ENCODE measurements at regions not wholly inside any gene's neighbourhood (a gene's known extent, or its start where the extent isn't known, plus 50 kb on each side); places are given as distances from the start of the nearest gene placed in this dataset.

DNA sequence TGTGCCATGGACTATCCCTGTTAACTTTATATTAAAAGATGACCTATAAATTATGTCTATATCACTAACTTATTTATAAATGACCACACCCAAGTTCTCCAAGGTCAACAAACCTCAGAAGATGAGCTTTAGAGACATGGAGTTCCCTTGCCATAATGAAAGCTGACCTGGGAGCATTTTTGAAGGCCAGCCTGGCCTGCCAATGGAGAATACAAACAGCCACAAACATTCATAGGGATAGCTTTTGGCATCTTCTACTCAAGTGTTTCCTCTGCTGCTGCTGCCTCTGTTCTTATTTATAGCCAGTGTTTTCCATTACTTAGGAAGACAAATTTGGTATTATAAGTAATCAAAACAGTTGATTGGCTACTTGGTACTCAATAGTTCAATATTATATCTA lies 117.3 kb upstream of the ADAMTS19 start:
- DNase-seq = no peak

DNA sequence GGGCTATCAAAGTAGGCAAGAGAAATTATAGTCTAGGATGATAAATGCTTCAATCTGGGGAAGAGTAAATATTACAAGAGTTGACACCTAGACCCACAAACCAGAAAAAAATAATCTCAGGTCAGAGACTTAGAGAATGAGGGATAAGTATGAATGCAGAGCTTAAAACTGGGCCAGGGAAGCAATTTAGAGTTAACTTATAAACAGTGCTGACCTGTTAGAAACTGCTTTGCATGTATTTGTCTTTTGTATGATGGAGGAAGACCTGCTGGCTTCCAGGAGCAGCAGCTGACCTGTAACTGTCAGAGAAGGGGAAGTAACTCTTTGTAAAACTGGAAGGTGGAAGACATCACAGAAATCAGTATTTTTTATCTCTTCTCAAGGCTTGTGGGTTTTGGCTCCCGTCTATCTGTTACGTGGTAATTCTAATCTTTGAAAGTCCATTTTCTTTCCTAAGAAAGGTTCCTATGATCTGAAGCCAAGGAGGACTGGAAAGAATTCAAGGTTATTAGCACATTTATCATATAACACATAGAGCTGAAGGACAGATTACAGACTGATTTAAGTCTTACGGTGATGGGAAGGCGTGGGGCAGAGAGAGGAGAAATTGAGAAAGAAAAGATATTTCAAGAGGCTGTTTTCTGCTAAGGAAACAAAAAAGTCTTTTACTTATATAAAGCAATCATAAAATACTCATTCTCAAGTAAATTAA lies 114.7 kb upstream of the ADAMTS19 start:
- DNase-seq = no peak

DNA sequence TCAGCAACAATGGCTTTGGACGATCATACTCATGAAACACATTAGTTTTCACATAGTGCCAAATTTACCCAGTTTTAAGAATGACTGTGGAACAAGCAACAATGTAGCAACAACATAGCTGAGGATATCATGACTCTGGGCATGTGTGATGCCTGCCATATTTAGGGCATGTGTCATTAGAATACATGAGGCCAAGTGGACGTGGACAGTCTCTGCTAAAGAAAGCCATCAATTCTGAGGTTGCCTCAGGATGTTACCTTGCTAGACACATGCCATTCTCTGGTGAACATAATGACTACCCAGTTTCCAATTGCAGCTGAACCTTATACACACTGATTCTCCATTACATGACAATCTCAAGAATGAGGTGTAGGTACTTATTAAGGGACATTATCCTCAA lies 103.3 kb upstream of the ADAMTS19 start:
- no peak for DNase-seq

DNA sequence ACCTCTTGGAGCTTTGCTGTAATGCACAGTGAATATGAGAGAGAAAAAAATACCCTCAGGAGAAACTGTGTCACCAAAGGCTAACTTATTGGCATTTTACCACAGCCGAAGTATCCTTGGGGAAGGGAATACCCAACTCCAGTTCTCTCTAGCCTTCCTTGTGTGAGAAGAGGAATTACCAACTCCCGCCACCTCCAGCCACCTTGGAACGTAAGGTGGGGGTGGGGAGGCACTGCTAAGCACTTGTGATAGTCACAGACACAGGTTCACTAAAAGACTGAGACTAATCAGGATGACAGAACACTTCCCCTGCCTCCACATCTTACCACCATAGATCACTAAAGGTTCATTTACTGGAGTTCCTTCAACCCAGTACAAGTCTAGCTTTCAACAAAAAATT lies 102.0 kb upstream of the ADAMTS19 start:
- no peak for DNase-seq

DNA sequence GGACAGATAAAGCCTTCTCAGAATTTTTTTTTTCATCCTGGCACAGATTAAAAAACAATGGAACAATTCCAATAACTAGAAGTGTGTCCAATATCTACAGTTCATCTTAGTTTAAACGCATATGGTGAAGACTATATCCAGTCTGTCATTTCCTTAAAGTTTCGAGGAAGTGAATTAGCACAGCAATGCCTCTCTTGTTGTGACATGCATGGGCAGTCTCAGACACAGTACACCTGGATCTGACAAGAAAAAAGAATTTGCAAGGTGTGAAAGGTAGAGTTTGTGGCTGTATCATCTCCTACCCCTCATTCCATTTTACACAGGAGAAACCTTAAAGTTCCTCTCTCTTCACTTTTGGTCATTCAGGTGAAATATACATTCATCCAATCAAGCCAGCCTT lies 100.6 kb upstream of the ADAMTS19 start:
- DNase-seq = no peak

DNA sequence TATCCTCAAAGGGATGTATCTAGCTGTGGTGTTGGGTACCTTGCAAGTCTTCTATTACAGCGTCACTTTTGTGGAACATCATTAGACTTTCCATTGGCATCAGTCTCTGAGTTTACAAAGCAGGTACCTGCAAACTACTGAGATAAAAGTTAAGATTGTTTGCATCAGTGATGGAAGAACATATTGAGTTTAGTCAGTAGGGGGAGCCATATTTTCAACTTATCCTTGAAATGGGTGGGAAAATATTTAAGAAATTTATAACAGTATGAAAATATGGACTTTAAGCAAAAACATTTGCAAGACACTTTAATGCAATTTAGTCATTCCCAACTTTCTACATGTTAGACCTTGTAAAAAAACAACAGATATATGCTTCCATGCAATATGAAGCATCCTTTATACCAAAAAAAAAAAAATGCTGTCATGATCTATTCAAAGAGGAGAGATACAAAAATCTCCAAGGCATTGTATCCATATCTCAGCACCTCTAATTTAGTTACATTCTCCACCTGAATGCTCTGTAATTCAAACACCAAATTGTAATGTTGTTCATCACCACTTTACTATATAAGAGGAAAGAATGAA lies 98.6 kb upstream of the ADAMTS19 start:
- peak; percentile 4 for DNase-seq

DNA sequence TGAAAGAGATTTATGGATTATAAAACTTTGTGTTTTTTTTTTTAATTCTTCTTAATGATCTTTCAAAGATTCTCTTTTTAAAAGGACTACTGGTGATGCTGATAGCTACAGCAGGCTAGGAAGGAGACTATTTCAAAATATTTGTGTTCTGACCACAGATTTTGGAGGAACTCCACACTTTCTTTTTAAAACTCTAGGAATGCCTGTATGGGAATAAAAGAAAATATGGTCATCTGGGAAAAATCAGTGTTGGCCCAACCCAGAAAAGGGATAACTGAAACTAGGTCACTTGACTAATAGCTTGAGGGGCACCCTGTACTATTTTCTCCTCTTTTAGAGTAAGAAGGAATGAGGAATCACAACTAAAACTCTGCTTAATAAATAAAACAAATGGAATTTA lies 97.6 kb upstream of the ADAMTS19 start:
- no peak for DNase-seq

DNA sequence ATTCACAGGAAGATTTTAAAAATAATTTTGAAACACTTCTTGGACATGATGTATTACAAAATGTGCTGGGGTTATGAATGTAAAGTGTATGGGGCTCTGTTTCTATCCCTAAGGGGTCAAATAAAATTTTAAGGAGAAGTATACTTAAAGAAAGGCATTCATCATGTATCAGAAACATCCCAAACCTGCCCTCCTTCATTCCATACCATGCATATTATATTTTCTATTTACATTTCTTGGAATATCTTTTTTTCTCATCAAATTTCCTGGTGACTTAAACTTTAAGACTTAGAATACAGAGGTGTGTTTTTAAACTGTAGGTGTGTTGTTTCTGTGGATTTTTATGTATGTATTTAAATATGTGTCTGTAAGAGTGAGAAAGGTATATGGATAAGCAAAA lies 96.1 kb upstream of the ADAMTS19 start:
- DNase-seq = no peak

DNA sequence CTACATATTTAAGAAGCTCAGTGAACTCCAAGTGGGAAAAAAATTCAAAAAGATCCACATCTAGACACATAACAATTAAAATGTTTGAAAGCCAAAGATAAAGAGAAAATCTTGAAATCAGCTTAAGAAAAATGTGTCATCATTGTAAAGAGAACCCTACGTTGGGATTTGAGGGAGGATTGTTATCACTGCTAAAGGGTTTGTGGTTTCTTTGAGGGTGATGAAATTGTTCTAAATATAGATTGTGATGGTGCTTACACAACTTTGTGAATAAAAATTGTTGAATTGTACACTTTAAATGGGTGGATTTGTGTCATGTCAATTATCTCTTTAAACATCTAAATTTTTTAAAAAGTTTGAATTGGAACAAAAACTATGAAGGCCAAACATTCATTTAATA lies 92.2 kb upstream of the ADAMTS19 start:
- DNase-seq = no peak

DNA sequence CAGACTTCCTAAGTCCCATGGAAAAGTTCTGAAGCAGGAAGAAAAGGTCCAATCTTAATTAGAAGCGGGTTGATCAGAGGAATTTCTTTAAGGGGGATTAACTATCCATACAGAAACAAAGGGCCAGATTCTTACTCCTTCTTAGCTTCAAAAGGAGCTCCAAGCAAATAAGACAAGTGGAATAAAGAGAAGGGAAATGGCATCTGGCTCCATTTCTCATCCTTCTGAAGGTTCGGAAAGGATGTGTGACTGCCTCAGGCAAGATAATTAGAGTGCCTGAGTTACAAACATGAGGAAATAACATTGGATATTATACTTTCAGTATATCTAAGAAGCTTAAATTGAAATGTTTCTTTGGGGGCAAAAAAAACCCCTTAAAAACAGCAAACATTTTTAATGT lies 88.1 kb upstream of the ADAMTS19 start:
- DNase-seq = no peak

DNA sequence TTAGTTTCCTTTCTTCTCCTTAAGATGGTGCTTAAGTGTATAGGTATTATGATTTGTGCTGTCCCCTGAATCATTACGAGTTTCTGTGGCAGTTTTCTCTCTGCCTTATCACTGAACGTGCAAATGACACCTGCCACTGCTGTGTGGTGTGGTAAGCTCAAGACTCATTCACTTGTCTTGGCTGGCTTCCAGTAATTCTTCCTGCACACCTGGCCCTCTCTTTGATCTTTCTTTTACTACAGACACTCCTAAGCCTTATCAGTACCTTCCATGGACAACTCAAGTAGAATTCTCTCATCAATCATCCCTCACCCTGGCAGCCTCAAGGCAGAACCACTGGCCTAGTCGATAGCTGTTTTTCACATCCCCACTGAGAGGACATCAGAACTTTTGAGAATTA lies 82.6 kb upstream of the ADAMTS19 start:
- no peak for DNase-seq

DNA sequence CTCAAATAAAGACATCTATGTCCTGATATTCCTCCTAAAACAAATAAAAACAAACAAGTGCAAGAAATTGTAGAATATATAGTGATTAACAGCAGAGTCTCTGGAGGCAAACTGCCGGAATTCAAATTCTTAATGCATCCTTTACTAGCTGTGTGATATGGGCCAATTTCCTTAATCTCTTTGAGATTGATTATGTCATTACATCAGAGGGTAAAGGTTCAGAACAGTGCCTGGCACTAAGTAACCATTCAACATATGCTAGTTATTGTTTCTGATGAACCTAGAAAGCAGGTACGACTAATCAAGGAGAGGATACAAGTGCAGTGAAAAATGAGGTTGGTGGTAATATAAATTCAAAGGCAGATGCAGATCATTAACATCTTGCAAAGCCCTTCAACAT lies 81.1 kb upstream of the ADAMTS19 start:
- no peak for DNase-seq

DNA sequence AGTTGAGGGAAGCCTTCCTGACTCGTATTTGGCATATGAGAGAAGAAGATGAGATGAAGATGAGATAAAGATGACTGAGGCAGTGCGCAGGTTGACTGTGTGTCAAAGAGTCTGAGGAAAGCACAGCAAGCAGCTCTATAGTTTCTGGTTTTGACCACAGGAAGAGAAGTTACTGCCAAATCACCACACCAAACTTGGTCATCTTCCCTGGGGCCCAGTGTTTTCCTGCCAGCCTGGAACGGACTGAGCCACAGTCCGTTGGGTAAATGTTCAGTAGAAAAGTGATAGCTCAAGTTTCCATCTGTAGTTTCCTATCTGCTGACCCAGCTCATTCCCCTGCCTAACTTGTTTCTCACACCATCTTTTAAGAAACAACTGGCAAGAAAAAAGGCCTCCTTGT lies 80.7 kb upstream of the ADAMTS19 start:
- DNase-seq = no peak

DNA sequence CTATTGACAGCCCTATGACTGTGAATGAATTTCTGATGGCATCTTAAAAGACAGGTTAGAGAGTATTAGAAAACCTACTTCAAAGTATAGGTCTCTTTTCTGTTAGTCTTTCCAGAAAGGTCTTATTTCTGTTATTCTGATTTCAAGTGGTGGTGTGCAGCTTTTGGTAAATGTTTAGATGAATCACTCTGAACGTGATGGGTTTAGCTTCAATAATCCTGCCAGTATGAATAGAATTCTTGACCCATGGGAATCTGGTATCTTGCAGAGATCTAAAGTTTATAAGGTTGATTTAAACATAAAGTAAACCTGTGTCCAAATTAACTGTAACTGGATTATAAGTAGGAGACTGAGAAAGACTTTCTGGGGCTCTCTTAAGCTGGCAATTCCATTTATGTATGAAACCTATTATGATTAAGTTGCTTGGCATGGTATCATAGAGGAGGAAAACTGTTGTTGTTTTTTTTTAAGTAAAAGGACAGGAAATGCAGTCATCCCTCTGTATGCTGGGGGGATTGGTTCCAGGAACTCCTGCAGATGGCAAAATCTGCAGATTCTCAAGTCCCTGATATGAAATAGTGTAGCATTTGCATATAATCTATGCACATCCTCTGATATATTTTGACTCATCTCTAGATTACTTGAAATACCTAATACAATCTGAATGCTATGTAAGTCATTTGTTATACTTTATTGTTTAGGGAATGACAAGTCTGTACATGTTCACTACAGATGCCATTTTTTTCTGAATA lies 77.0 kb upstream of the ADAMTS19 start:
- DNase-seq = no peak

DNA sequence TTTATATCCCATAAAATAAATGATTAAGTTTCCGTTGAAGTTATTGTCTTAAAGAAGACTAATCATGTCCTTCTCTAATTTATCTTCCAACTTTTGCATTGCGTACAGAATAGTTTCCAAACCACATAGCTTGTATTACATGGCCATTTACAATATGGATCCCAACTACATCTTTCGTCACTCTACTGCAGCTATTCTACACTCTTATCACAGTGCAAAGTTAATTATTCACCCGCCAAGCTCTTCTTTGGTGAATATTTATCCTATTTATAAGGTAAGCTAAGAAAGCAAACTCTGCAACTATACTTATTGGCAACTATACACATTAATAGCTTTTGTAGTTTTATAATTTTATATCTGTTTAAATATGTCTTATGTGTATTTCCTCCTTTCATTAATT lies 75.9 kb upstream of the ADAMTS19 start:
- no peak for DNase-seq

DNA sequence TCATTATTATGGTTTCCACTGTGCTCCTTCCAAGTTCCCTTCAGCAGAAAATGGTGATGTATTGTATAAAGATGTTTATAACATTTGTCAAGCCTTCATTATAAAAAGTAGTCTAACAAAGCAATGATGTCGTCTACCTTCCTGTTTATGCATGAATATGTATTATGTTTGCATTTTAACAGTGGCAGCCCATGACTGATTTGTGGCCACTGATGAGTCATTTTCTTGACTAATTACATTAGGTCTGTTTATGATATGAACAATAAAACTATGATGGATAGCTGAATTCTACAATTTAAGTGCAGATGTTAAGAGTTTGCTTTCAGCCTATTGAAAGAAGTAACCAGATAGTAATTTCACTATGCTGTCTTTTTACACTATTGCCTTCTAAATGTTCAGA lies 75.4 kb upstream of the ADAMTS19 start:
- no peak for DNase-seq

DNA sequence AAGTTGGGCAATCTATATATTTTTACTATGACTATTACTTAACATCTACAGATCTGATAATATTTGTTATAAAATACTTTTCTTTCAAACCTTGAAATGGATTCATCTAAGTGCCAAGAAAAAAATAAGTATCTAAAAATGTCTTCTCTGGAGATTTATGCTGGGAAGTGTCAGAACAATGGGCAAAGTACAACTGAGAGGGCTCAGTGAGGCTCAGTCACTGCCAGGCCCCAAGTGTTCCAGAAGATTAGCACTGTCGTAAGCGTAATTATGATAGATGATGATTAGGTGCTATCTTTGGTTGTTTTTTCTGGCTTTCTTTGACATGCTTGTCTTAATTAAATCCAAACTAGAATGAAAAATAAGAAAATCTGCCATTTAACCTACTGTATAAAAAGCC lies 72.2 kb upstream of the ADAMTS19 start:
- no peak for DNase-seq

DNA sequence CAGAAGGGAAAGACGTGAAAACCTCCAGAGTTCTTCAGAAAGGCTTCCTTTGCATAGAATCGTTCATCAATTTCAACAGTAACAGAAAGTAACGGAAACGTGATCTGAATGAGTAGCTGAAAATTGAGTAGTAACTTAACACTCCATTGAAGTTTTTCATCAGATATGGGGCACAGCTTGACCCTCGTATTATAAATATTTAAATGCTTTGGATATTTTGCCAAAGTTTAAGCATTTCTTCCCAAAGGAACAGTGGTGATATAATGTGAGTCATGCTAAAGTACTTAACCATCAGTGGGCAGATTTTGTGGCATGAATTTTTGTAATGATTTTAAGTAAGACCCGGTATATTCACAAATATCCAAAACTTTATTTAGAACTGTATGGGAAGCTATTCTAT lies 67.4 kb upstream of the ADAMTS19 start:
- DNase-seq = no peak

DNA sequence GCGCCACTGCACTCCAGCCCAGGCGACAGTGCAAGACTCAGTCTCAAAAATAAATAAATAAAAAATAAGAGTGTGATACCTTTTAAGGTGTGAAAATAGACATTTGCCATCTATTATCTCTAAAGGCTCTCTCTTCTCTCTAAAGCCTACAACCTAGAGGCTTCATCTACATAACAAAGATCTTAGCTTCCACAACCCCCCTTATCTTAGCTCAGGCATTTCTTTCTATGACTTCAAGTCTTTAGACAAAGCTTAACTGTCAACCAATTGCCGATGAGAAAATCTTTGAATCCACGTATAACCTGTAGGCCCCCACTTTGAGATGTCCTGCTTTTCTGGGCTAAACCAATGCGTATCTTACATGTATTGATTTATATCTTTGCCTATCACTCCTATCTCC lies 64.9 kb upstream of the ADAMTS19 start:
- DNase-seq = no peak

DNA sequence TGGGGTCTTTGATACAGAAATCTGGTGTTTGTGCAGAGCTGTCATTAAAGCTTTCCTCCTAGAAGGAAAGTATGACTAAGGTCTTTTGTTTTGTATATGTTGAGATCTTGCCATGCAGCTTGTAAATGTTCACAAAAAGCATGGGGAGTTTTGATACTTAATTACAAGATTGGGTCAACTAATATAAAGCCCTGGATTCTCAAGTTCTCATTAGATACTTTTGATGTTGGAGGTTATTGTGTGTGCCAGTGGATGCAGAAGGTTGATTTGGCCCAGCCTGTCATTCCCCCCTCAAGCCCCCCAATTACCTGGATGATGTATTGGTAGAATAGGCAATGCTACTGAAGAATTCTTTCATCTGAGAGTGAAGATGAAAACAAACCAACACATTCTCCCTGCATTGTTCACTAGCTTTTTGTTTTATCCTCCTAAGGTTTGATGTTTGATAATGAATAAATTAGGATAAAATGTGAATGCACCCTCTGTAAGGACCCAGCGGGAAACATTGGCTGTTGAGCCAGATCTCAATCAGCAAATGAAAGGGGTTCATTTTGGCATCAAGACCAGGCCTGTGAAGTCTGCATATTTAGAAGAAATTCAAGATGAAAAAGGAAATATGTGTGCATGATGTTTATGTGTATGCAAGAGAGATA lies 61.9 kb upstream of the ADAMTS19 start:
- DNase-seq = no peak

DNA sequence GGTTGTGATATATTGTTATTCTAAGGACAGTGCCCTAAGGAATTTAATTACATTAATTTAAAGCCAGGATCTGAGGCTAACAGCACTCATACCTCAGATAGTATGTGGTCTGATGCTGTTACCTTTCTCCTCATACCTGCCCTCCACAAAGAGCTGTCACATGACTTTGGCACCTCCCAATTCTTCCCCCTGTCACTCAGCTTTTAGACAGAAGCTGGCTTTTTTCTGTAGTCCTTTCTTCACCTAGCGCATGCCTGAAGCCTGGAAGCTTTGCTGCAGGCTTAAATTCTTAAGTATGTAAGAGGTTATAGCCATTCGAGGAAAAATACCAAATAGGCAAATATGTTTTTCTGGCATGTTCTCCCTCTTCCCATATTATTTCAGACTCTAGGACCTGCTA lies 61.0 kb upstream of the ADAMTS19 start:
- no peak for DNase-seq

DNA sequence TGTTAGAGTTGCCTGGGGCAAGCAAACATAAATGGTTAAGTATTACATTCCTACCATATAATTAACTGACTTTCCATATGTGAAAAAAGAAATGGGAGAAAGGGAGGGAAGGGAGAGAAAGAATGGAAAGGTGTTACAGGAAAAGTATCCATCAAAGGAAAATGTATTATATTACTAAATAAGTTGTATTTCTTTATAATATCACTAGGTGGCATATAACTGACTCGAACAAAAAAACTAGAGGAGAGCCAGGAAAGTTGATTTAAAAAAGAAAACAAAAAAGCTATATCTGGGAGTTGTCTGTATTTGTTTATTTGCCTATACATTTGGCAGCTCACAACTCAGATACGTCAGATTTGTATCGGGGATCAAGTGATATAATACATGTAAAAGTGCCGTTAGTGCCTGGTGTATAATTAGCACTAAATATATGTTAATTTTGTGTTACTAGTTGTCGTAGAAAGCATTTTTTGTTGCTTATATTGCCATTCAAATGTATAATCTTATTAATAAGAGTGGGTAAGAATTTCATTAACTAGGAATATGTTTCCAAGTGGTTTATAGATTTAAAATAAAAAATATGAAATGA lies 59.6 kb upstream of the ADAMTS19 start:
- no peak for DNase-seq

DNA sequence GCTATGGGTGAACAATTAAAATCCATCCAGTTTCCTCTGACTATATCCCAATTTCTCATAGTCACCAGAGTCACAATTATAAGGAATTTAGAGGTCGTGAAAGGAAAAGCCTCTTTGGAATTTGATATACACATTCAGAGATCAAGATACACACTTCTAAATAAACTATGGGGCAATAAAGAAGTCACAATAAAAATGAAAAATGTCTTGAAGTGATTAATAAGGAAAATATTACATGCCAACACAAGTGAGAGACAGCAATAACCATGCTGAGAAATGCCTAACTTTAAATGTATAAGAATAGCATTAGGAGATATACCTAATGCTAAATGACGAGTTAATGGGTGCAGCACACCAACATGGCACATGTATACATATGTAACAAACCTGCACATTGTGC lies 54.9 kb upstream of the ADAMTS19 start:
- no peak for DNase-seq

DNA sequence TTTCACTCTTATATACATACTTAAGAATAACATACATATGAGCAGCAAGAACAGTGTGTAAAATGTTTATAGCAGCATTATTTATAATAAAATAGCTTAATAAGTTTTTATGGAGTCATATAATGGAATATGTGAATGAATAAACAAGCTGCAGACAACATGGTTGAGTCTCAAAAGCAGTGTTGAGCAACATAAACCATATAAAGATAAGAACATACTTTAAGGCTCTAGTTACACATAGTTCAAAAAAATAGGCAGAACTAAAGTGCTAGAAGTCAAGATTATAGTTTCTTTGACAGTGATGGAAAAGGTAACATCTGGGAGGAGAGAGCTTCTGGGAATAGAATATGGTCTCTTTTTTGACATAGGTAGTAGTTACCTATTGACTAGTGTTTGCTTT lies 53.7 kb upstream of the ADAMTS19 start:
- DNase-seq = no peak

Measured in suppressor macrophage treated with lipopolysaccharide for 4 hours (primary cell).